ENCODE measurements at regions not wholly inside any gene's neighbourhood (a gene's known extent, or its start where the extent isn't known, plus 50 kb on each side); places are given as distances from the start of the nearest gene placed in this dataset.

- Histone ChIP-seq H3K4me3 (no peak overlapping the region), H3K9me3 (no peaks in the 10 kb centered on the region), H3K36me3 (no peaks in the 10 kb centered on the region), H3K27ac (no peak overlapping the region), H3K4me1 (no peaks in the 10 kb centered on the region), H3K27me3 (no peaks in the 10 kb centered on the region)
- TF ChIP-seq POLR2AphosphoS5 (IDR thresholded peaks at IDR 0.05) (no peak), POLR2A (IDR thresholded peaks at IDR 0.05) (no peak), CTCF (IDR thresholded peaks at IDR 0.05) (no peak), EP300 (IDR thresholded peaks at IDR 0.05) (no peak)
- DNase-seq: no peak
- 73 to 92% (median 83%) methylated on average over 3 of the region's 3 CpGs for WGBS, 5 donors
- intact Hi-C loops (cut with DNase I; ENCODE audit: low total_unique reads): no loop called here
Observed at GRCh38 chr3:117150628-117151027, 441.0 kb downstream of the TUSC7 start.

GRCh38 chr3:117160176-117160575 is 450.6 kb downstream of the TUSC7 start:
- WGBS, 5 donors: 54 to 87% (median 77%) methylated on average over 3 of the region's 3 CpGs
- no peak for DNase-seq
- Histone ChIP-seq H3K36me3 (no peaks in the 10 kb centered on the region), H3K4me3 (no peak overlapping the region), H3K27ac (no peak overlapping the region), H3K9me3 (no peaks in the 10 kb centered on the region), H3K4me1 (no peaks in the 10 kb centered on the region), H3K27me3 (no peaks in the 10 kb centered on the region)
- TF ChIP-seq EP300 (IDR thresholded peaks at IDR 0.05): no peak
- no peak for TF ChIP-seq POLR2AphosphoS5 (IDR thresholded peaks at IDR 0.05)
- no peak for TF ChIP-seq POLR2A (IDR thresholded peaks at IDR 0.05)
- no peak for TF ChIP-seq CTCF (IDR thresholded peaks at IDR 0.05)
- intact Hi-C loops (cut with DNase I; ENCODE audit: low total_unique reads): no loop called here

- Histone ChIP-seq H3K36me3 (no peaks in the 10 kb centered on the region), H3K27me3 (no peaks in the 10 kb centered on the region), H3K4me3 (no peak overlapping the region), H3K27ac (no peak overlapping the region), H3K9me3 (no peaks in the 10 kb centered on the region), H3K4me1 (no peaks in the 10 kb centered on the region)
- intact Hi-C loops (cut with DNase I; ENCODE audit: low total_unique reads): no loop called here
- no peak for DNase-seq
- TF ChIP-seq POLR2A (IDR thresholded peaks at IDR 0.05): no peak
- no peak for TF ChIP-seq POLR2AphosphoS5 (IDR thresholded peaks at IDR 0.05)
- TF ChIP-seq EP300 (IDR thresholded peaks at IDR 0.05): no peak
- no peak for TF ChIP-seq CTCF (IDR thresholded peaks at IDR 0.05)
- 39 to 100% (median 91%) methylated on average over 1 of the region's 1 CpG for WGBS, 5 donors
Observed at GRCh38 chr3:117161816-117162215, 452.2 kb downstream of the TUSC7 start.

DNA sequence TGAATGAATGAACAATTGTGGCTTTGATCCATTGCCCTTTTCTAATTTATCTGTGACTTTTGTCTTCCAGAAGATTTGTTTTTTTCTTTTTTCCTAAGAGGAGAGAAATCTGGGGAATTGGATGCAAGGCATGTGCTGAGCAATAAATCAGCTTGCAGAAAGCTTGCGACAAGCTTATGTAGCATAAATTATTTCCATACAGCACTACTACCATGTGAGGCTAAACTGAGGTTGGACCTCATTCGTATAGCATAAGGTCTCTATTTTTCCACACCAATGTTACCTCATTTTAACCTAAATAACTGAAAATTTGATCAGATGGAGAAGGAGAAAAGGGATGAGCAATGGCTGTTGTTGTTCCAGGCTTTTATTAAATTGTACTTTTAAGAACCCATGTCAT is 455.6 kb downstream of the TUSC7 start:
- WGBS, 5 donors: 83 to 93% (median 88%) methylated on average over 2 of the region's 2 CpGs
- intact Hi-C loops (cut with DNase I; ENCODE audit: low total_unique reads): no loop called here

More for the DNA sequence above, 455.6 kb downstream of the TUSC7 start:
- Histone ChIP-seq H3K27ac (no peak overlapping the region), H3K27me3 (no peaks in the 10 kb centered on the region), H3K4me1 (no peaks in the 10 kb centered on the region), H3K4me3 (no peak overlapping the region), H3K36me3 (no peaks in the 10 kb centered on the region), H3K9me3 (no peaks in the 10 kb centered on the region)
- no peak for DNase-seq
- TF ChIP-seq CTCF (IDR thresholded peaks at IDR 0.05): no peak
- TF ChIP-seq POLR2AphosphoS5 (IDR thresholded peaks at IDR 0.05): no peak
- no peak for TF ChIP-seq EP300 (IDR thresholded peaks at IDR 0.05)
- no peak for TF ChIP-seq POLR2A (IDR thresholded peaks at IDR 0.05)
